ENCODE measurements at regions not wholly inside any gene's neighbourhood (a gene's known extent, or its start where the extent isn't known, plus 50 kb on each side); places are given as distances from the start of the nearest gene placed in this dataset.

DNA sequence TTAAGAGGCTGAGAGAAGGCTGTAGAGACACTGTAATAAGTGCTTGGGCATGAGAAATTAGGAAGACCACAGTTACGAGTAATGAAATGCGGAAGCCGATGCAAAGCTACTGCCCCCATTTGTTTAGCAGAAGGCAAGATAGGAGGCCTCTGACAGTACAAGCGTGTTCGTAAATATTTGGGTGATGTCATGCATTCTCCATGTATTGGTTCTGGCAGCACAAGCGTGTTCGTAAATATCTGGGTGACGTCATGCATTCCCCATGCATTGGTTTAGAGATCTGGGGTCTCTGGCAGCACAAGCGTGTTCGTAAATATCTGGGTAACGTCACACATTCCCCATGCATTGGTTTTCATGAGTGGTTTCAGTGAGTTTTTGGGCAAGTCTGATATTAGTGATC, 661.5 kb upstream of the FRG1 start:
- DNase-seq (ENCODE audit: low read depth) = no peak

DNA sequence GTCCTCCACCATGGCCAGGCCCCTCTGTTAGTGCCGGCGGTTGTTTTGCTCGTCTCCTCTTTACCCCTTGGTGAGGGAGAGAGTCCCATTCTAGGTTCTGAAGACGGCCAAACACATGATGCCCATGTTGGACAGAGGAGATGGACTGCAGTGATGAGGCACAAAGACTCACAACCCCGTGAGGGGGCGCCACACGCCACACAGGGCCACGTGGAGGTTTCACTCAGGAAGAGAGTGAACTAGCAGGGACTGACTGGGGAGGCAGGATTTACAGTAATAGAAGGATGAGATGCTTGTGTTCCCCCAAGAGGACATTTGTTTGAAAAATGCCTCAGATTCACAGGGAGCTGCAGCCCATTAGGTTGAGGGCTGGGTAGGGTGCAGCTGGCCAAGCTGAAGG, 655.3 kb upstream of the FRG1 start:
- DNase-seq (ENCODE audit: low read depth) = no peak

DNA sequence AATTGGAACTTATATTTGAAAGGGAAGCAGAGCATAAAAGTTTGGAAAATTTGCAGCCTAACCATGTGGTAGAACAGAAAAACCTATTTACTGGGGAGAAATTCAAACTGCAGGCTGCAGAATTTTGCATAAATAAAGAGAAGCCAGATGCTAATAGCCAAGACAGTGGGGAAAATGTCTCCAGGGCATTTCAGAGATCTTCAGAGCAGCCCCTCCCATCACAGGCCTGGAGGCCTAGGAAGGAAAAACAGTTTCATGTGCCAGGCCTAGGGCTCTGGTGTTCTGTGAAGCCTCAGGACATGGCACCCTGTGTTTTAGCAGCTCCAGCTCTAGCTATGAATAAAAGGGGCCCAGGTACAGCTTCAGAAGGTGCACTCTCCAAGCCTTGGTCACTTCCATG, 648.7 kb upstream of the FRG1 start:
- no peak for DNase-seq (ENCODE audit: low read depth)

DNA sequence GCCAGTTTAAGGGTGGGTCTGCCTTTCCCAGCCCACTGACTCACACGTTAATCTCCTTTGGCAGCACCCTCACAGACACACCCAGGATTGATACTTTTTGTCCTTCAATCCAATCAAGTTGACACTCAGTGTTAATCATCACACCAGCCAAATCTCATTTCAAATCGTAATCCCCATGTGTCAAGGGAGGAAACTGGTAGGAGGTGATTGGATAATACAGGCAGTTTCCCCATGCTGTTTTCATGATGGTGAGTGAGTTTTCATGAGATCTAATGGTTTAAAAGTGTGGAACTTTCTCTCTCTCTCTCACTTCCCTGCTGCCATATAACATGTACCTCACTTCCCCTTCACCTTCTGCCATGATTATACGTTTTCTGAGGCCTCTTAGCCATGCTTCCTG, 647.2 kb upstream of the FRG1 start:
- no peak for DNase-seq (ENCODE audit: low read depth)

DNA sequence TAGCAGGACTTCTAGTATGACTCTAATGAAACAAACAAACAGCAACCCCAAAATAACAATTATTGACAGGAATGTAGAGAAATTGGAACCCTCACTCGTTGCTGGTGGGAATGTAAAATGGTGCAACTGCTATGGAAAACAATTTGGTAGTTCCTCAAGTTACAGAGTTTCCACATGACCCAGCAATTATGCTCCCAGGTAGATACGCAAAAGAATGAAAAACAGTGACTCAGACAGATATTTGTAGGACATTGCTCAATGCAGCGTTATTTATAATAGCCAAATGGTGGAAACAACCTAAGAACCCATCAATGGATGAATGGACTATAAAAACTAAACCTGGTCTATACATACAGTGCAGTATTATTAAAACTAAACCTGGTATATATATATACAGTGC, 646.1 kb upstream of the FRG1 start:
- no peak for DNase-seq (ENCODE audit: low read depth)

DNA sequence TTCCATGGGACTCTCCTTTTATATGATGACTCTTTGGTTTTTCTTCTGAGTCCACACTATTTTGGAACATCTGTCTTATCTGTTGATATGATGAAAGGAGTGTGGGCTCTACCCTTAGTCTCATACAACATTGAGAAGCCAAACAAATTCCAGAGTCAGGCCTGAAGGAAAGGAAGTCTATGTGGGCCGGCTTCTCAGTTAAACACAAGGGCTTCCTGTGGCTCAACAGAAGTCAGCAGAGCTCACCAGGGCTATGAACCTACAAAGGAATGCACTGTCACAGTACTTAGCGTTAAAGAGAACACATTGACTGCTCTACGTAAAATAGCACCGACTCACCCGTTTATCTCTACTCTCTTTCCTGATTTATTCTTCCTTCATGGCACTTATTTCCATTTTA, 641.0 kb upstream of the FRG1 start:
- no peak for DNase-seq (ENCODE audit: low read depth)

DNA sequence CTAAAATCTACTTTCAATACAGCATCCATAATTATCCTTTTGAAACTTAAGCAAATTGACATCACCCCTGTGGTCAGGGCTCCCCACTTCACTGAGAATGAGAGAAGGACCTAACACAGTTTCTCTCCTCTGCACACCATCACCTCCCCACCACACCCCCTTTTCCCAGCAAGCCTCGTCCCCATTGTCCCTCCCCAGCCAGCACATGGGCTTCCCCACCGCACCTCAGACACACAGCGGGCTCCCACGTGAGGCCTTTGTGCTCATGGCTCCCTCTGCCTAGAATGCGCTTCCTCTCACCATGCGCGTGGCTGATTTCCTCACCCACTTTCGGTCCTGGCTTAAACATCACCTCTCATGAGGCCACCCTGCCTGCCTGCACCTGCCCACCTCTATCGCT, 639.0 kb upstream of the FRG1 start:
- no peak for DNase-seq (ENCODE audit: low read depth)

DNA sequence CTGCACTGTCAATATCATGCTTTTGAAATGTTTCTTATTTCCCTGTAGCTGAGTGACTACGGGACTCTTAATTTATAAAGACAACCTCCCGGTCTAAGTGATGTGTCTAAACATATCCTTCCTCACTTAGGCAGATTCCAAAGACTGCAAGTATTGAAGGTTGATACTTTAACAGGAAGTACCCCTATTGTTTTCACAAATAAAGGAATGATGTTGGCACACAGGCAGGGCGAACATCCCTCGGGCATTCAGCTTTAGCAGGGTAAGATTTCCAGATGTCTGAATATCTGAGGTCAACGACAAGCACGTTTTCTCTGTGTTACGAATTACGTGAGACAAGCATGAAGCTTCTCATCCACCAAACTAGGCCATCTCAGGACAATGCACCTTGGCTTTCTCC, 638.0 kb upstream of the FRG1 start:
- no peak for DNase-seq (ENCODE audit: low read depth)

DNA sequence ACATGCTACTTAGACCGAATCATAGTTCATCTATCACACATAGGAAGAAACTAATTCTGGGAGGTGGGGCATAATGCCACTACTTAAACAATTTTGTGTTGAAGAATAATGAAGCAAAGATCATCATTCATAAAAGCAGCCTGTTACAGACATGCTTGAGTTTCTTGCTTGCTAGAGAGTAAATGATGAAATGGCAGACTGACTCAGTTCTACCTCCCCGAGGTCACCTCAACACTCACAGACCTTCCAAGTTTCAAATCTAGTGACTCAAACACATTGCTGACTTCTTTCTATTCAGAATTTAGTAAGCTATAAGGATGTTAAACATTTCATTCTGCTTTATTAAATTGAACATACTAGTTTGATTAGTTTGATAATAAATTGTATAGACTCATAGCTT, 636.5 kb upstream of the FRG1 start:
- DNase-seq (ENCODE audit: low read depth) = no peak

DNA sequence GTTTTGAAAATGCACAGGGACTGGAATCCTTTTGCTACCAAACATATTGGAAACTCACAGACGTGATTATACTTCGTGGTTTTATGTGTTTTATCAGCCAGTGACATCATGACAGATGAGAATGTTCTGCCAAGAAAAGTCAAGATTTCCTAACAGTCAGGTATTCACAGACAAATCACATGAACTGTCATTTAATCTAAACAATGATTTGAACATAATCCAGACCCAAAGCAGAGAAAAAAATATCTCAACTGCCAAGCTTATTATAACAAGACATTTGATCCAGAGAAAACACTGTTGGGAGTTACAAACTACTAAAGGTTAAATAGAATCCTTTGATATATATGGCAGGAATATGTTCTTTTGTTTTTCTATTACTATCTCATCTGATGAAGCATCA, 635.9 kb upstream of the FRG1 start:
- DNase-seq (ENCODE audit: low read depth) = no peak

DNA sequence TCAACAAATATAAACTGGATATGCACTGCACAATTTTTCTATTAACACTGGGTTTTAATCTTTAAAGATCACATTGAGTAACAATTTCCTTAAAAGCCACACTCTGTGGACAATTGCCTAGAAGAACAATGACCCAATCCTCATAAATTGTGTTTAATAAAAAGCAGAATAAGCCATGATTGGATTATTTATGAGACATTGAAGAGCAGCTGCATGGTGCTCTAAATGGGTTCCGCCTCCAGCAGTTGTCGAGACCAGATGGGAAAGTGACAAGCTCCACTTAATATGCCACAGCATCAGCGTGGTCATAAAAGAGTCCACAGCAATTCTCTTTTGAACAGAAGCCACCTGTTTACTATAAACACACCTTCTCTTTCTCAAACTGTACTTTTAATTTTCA, 635.2 kb upstream of the FRG1 start:
- DNase-seq (ENCODE audit: low read depth) = no peak

DNA sequence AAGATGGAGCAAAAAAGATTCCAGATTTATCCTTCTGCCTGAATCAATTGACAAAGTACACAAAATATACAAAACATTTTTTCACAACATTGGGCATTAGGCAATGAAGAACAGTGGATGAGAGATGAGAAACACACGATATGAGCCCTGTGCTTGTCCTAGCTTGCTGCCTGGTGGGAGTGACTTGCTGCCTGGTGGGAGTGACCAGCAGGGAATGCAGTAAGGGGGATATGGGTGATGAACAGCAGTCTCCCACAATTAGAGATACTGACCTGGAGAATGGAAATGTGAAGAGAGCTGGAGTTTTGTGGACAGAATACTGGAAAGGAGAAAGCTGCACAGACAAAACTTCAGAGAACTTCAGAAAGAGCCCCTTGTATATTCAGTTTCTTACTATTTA, 629.4 kb upstream of the FRG1 start:
- DNase-seq (ENCODE audit: low read depth) = no peak

DNA sequence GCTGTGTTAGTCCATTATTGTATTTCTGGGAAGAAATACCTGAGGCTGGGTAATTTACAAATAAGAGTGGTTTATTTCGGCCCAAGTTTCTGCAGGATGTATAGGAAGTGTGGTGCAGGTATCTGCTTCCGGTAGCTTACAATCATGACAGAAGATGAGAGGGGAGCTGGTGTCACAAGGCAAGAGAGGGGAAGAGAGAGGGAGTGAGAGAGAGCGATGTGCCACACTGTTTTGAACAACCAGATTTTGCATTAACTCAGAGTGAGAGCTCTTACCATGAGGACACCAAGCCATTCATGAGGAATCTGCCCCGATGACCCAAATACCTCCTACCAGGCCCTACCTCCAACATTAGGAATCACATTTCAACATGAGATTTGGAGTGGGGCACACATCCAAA, 627.6 kb upstream of the FRG1 start:
- no peak for DNase-seq (ENCODE audit: low read depth)

DNA sequence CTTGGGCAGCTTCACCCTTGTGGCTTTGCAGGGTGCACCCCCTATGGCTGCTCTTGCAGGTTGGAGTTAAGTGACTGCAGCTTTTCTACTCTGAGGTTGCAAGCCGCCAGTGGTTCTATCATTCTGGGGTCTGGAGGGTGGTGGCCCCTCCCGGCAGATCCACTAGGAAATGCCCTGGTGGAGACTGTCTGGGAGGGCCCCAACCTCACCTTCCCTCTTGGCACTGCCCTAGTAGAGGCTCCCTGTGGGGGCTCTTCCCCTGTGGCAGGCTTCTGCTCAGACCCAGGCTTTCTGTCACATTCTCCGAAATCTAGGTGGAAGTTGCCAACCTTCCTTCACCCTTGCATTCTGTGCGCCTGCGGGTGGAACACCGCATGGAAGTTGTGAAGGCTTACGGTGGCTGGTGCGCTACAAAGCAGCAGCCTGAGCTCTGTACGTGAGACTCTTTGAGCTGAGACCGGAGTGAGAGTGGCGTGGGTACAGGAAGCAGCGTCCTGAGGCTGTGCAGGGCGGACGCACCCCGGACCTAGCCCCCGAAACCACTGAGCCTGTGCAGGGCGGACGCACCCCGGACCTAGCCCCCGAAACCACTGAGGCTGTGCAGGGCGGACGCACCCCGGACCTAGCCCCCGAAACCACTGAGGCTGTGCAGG, 626.7 kb upstream of the FRG1 start:
- DNase-seq (ENCODE audit: low read depth) = no peak

DNA sequence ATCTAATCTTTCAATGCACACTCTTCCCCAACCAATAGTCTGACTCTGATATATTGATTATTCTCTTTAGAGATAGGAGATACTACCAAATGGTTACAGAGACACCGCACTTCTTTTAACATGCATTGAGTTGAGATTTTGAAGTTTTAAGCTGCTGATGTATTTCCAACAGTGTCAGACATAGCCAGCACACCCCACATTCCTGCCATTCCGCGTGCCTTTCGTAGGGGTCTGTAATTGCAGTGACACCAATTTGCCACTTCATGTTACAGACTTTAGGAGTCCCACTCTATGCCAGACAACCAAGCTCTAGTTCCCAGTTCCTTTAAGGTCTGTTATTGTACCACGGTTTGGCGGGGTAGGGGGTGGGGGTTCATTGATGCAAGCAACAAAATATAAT, 618.2 kb upstream of the FRG1 start:
- DNase-seq (ENCODE audit: low read depth) = no peak

DNA sequence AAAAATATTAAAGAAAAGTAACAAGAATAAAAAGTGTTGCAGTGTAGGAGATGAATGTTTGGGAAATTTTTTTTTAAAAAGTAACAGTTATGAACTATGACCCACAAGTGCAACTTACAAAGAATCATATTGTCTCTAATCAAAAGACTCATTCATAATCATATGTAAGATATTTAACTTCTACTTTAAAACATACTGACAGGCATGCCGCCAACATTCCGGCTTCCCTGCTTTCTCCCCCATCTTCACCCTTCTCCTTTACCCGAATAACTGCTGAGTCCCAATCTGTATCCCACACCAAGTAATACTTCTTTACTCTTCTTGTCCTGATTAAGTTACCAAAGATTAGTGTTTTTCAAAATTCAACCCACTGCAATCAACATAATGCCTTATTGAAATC, 598.8 kb upstream of the FRG1 start:
- DNase-seq (ENCODE audit: low read depth) = no peak

DNA sequence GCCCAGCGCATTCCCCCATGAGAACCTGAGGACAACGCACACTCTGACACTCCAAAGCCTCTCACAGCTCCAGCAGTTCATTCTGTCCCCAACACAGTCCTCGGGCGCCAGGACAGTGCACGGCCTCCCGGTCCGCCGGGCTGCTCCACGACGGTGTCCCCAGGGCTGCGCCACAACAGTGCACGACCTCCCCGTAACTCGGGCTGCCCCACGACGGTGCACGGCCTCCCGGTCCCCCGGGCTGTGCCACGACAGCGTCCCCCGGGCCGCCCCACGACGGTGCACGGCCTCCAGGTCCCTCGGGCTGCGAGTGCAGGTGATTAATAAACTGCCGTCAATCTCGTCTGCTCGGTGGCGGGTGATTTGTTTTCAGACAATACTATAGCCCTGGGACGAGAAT, 585.1 kb upstream of the FRG1 start:
- no peak for DNase-seq (ENCODE audit: low read depth)

DNA sequence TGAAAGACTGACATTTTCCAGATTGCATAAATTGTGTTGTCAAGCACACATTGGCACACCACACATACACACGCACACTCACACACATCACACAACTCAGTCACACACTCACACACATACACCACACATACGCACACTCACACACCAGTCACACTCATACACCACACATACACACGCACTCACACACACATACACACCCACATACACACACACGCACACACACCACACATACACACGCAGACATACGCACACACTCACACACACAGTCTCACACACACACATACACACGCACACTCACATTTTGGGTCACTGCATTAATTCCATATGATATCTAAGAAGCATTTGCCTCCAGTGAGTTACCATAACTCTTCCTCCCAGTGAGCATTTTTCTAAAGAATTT, 578.3 kb upstream of the FRG1 start:
- DNase-seq (ENCODE audit: low read depth) = no peak

DNA sequence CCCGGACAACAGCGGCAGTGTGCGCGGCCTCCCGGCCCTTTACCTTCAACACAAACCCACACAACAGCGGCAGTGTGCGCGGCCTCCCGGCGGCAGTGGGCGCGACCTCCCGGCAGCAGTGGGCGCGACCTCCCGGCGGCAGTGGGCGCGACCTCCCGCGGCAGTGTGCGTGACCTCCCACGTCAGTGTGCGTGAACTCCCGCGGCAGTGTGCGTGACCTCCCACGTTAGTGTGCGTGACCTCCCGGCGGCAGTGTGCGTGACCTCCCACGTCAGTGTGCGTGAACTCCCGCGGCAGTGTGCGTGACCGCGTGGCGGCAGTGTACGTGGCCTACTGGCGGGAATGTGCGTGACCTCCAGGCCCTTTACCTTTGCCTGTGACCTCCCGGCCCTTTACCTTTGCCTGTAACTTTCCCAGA, 576.6 kb upstream of the FRG1 start:
- DNase-seq (ENCODE audit: low read depth) = no peak

DNA sequence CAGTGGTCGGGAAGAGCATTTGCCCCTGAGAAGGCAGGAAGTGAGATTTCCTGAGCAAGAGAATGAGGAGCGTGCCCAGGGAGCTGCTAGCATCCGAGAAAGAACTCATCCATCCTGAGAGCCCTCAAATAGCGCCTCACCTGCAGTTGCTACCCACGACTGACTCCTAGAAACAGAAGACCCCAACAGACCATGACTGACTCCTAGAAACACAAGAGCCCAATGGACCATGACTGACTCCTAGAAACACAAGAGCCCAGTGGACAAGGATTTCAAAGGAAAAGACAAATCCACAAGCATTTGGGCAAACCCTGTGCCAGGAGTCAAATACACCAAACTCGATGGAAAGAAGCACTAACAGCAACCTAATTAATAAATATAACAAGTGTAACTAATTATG, 575.2 kb upstream of the FRG1 start:
- no peak for DNase-seq (ENCODE audit: low read depth)

DNA sequence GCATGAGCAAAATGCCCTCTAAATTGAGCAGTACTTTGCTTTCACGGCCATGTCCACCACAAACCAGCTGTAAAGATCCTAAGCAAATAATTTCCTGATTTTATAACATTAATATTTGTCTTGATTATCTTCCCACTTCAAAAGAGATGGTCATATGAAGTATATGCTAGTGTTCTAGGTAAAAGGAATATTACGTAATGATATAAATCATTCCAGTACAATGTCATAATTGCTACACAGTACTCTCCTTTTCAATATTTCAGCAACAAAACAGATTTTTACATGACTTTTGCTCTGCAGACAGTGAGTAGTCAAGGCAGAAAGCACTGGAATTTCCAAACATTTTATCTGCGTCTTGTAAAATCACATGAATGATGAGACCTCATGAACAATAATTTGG, 572.8 kb upstream of the FRG1 start:
- no peak for DNase-seq (ENCODE audit: low read depth)

DNA sequence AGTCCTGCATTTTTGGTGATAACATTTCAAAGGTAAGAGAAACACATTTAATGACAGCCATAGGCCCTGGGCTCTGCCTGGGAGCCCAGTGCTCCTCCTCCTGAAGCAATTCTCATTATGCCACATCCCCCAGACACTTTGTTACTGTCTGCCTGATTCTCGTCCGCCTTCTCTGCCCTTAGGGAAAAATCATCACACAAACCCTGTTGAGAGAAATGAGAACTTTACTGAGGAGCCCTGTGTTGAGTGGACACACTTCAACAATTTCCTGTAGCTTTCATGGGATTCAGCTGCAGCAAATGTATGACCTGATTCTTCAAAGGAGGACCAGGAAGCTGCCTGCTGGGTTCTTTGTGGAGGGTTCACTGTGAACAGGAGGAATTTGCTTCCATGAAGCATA, 566.5 kb upstream of the FRG1 start:
- DNase-seq (ENCODE audit: low read depth) = no peak

DNA sequence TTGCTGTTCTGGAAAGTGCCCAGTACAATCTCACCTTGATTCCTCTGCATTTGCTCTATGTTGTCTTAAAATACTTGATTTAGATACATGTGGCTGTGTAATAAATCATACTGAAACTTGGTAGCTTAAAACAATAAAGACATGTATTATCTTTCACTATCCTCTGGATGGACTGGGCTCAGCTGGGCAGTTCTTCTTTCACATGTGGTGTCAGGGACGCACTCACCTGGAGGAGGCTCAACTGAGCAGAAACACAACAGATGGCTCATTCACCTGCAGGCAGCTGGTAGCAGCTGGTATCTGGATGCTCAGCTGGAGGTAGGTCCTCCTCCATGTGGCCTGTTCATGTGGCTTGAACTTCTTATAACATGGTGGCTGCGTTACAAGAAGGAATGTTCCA, 563.8 kb upstream of the FRG1 start:
- no peak for DNase-seq (ENCODE audit: low read depth)

DNA sequence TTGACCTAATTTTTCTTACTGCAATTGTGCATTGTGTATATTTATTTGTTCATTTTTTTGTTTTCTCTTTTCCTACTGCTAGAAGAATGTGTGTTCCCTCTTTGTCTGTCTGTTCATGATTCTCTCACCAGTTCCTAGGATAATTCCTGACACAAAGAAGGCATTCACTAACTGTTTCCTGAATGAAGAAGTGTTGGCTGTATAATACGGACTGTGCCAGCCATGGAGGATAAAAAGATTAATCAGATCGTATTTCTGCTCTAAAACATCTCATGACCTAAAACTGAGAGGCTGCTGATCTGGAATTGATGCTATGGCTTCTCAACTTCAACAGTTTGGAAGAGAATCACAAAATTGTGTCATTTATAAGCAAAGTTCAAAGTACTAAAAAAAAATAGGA, 563.1 kb upstream of the FRG1 start:
- no peak for DNase-seq (ENCODE audit: low read depth)

DNA sequence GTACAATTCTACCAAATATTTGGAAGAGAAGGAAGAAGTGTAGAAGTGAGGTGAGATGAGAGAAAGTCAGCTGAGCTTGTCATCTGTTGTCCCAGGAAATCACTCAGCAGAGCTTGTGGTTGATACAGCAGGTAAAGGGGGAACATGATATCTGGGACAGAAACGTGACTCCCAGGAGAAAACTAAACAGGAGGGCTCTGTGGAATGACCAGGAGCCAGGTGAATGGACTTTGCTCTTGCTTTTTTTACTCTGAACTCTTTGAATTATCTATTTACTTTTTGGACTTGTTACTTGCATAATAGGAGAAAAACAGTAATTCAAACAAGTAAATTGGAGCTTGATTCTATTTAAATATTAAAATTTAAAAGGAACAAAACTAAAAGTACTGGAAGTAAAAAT, 555.6 kb upstream of the FRG1 start:
- no peak for DNase-seq (ENCODE audit: low read depth)

All from activated T-helper 9 cell treated with anti-CD3 and anti-CD28 coated beads, Interleukin-2, amount 50 U/mL, for 16 hours (primary cell).